ENCODE measurements at regions not wholly inside any gene's neighbourhood (a gene's known extent, or its start where the extent isn't known, plus 50 kb on each side); places are given as distances from the start of the nearest gene placed in this dataset.
"Not testable (repeated sequence)": the region's sequence is repeated elsewhere in the genome, so short reads cannot be mapped to it uniquely, and the experiment has no call there.

GRCh38 chr4:160724063-160724462 lies 1439.7 kb downstream of the FSTL5 start:
- H3K4me3 ChIP-seq (ENCODE audit: low read depth, low read length) = no peak overlapping the region
- no peak for TF ChIP-seq CTCF (conservative IDR thresholded peaks at IDR 0.05; ENCODE audit: low read depth, low read length)
- no peak for DNase-seq (ENCODE audit: low read depth)

- no peak for TF ChIP-seq CTCF (conservative IDR thresholded peaks at IDR 0.05; ENCODE audit: low read depth, low read length)
- peak; percentile 62 for DNase-seq (ENCODE audit: low read depth)
- no peak overlapping the region for H3K4me3 ChIP-seq (ENCODE audit: low read depth, low read length)
Measured at GRCh38 chr4:160745126-160745525, 1418.7 kb downstream of the FSTL5 start.

GRCh38 chr4:160746585-160746984 lies 1417.2 kb downstream of the FSTL5 start:
- not testable (repeated sequence) for H3K4me3 ChIP-seq (ENCODE audit: low read depth, low read length); DNase-seq (ENCODE audit: low read depth)

GRCh38 chr4:160772668-160773067 lies 1391.1 kb downstream of the FSTL5 start:
- DNase-seq (ENCODE audit: low read depth) = no peak
- TF ChIP-seq CTCF (conservative IDR thresholded peaks at IDR 0.05; ENCODE audit: low read depth, low read length) = no peak
- H3K4me3 ChIP-seq (ENCODE audit: low read depth, low read length) = no peak overlapping the region

GRCh38 chr4:160795216-160795615 lies 1368.6 kb downstream of the FSTL5 start:
- no peak for DNase-seq (ENCODE audit: low read depth)
- H3K4me3 ChIP-seq (ENCODE audit: low read depth, low read length) = no peak overlapping the region

GRCh38 chr4:160808174-160808573 lies 1355.6 kb downstream of the FSTL5 start:
- no peak overlapping the region for H3K4me3 ChIP-seq (ENCODE audit: low read depth, low read length)
- no peak for TF ChIP-seq CTCF (conservative IDR thresholded peaks at IDR 0.05; ENCODE audit: low read depth, low read length)
- no peak for DNase-seq (ENCODE audit: low read depth)

More at GRCh38 chr4:160795216-160795615, 1368.6 kb downstream of the FSTL5 start:
- no peak for TF ChIP-seq CTCF (conservative IDR thresholded peaks at IDR 0.05; ENCODE audit: low read depth, low read length)

GRCh38 chr4:160809576-160809975 lies 1354.2 kb downstream of the FSTL5 start:
- no peak for TF ChIP-seq CTCF (conservative IDR thresholded peaks at IDR 0.05; ENCODE audit: low read depth, low read length)
- no peak for DNase-seq (ENCODE audit: low read depth)
- H3K4me3 ChIP-seq (ENCODE audit: low read depth, low read length) = no peak overlapping the region

- DNase-seq (ENCODE audit: low read depth) = no peak
- no peak overlapping the region for H3K4me3 ChIP-seq (ENCODE audit: low read depth, low read length)
- TF ChIP-seq CTCF (conservative IDR thresholded peaks at IDR 0.05; ENCODE audit: low read depth, low read length) = no peak
Measured at GRCh38 chr4:160810424-160810823, 1353.4 kb downstream of the FSTL5 start.

Measured in epithelial cell of proximal tubule (primary cell).